PC-9 (cell line): ENCODE measurements at regions not wholly inside any gene's neighbourhood (a gene's known extent, or its start where the extent isn't known, plus 50 kb on each side); places are given as distances from the start of the nearest gene placed in this dataset.

Experiments
- BruUV-seq: library from RNA; stranded (reverse); fragments of 400-500 nt; replicated peaks from 2 replicates; lab custom pipeline; 2021; lab: Mats Ljungman, UMichigan
- CTCF ChIA-PET: fragments of 300-600 bp; sonication (Branson Sonifier 250); formaldehyde crosslinking; loops from one replicate; lab custom pipeline; 2022; ENCODE audit warnings: antibody characterized with exemption; lab: Charles Lee
- POLR2A ChIA-PET: fragments of 300-600 bp; sonication (Branson Sonifier 250); formaldehyde crosslinking; loops from one replicate; lab custom pipeline; 2022; ENCODE audit warnings: antibody characterized with exemption; ENCODE audit not compliant: unreplicated experiment; lab: Charles Lee
- DNase-seq, 2 experiments: peaks; one replicate each; pipeline versions ENCODE4 v3.0.0 to v3.0.0-alpha.2; 2015 to 2022; ENCODE audit warnings: mixed read lengths in 1 of 2
- H2AFZ ChIP-seq: fragments of 200-600 bp; sonication (generic); 2 replicates; pipeline ENCODE4 v1.8.1; 2017; ENCODE audit warnings: antibody characterized with exemption
- H3F3A ChIP-seq: fragments of 200-600 bp; sonication (generic); 2 replicates; pipeline ENCODE4 v1.8.1; 2017; ENCODE audit warnings: antibody characterized with exemption, mild to moderate bottlenecking, low read depth; ENCODE audit not compliant: insufficient read depth
- H3K27ac ChIP-seq: fragments of 200-600 bp; sonication (generic); 2 replicates; pipeline ENCODE4 v1.6.1; 2016; ENCODE audit warnings: mixed run types
- H3K27me3 ChIP-seq: fragments of 200-600 bp; sonication (generic); 2 replicates; pipeline ENCODE4 v1.6.1; 2016; ENCODE audit warnings: low read depth, mixed run types; ENCODE audit not compliant: insufficient read depth
- H3K36me3 ChIP-seq: fragments of 200-600 bp; sonication (generic); 2 replicates; pipeline ENCODE4 v1.6.1; 2016; ENCODE audit warnings: low read depth, mixed run types
- H3K4me1 ChIP-seq: fragments of 200-600 bp; sonication (generic); replicated peaks from 2 replicates; pipeline ENCODE4 v1.6.1; 2016; ENCODE audit warnings: mixed run types; ENCODE audit not compliant: insufficient read depth
- H3K4me2 ChIP-seq: fragments of 200-600 bp; sonication (generic); 2 replicates; pipeline ENCODE4 v1.6.1; 2017; ENCODE audit warnings: mixed run types
- H3K4me3 ChIP-seq: fragments of 200-600 bp; sonication (generic); 2 replicates; pipeline ENCODE4 v1.6.1; 2016; ENCODE audit warnings: mixed run types
- H3K79me2 ChIP-seq: fragments of 200-600 bp; sonication (generic); 2 replicates; pipeline ENCODE4 v1.6.1; 2017; ENCODE audit warnings: low read depth, mixed run types
- H3K9me2 ChIP-seq: fragments of 200-600 bp; sonication (generic); 2 replicates; pipeline ENCODE4 v1.8.1; 2017; ENCODE audit warnings: mild to moderate bottlenecking; ENCODE audit not compliant: insufficient read depth
- H3K9me3 ChIP-seq: fragments of 200-600 bp; sonication (generic); 2 replicates; pipeline ENCODE4 v1.8.1; 2016; ENCODE audit warnings: low read depth; ENCODE audit not compliant: insufficient read depth
- H4K20me1 ChIP-seq: fragments of 200-600 bp; sonication (generic); 2 replicates; pipeline ENCODE4 v1.8.1; 2017; ENCODE audit not compliant: insufficient read depth
- CTCF ChIP-seq: fragments of 200-600 bp; sonication (generic); conservative IDR thresholded peaks from 2 replicates; pipeline ENCODE4 v1.6.1; 2017; ENCODE audit warnings: mixed run types, antibody characterized with exemption, mild to moderate bottlenecking, moderate library complexity
- EZH2 ChIP-seq: fragments of 200-600 bp; sonication (generic); IDR thresholded peaks from 2 replicates; pipeline ENCODE4 v1.8.0; 2017; ENCODE audit warnings: antibody characterized with exemption, low read depth
- intact Hi-C: fragments of 100-400 bp; cut with micrococcal nuclease; formaldehyde crosslinking; loops from one replicate; pipeline ENCODE4 v1.10.0; 2022; ENCODE audit not compliant: unreplicated experiment

GRCh38 chr4:63049278-63049677 lies 1360.0 kb downstream of the TECRL start:
- TF ChIP-seq EZH2 (no peak), CTCF (no peak)
- Histone ChIP-seq H3K4me3 (no peak overlapping the region), H3K4me2 (no peak overlapping the region), H4K20me1 (no peaks in the 10 kb centered on the region), H2AFZ (no peak overlapping the region), H3F3A (no peaks in the 10 kb centered on the region), H3K27me3 (no peaks in the 10 kb centered on the region), H3K27ac (no peak overlapping the region), H3K79me2 (no peaks in the 10 kb centered on the region), H3K36me3 (no peaks in the 10 kb centered on the region), H3K9me2 (no peaks in the 10 kb centered on the region), H3K4me1 (no peaks in the 10 kb centered on the region), H3K9me3 (no peaks in the 10 kb centered on the region)
- BruUV-seq, result no TSS peak
- POLR2A ChIA-PET, result no interaction called here
- intact Hi-C loops, result no loop called here
- no peak for DNase-seq
- CTCF ChIA-PET, result no interaction called here

- no peak for DNase-seq
- Histone ChIP-seq H3K9me3 (no peaks in the 10 kb centered on the region), H4K20me1 (no peaks in the 10 kb centered on the region), H2AFZ (no peak overlapping the region), H3K4me3 (no peak overlapping the region), H3F3A (no peaks in the 10 kb centered on the region), H3K36me3 (no peaks in the 10 kb centered on the region), H3K4me2 (no peak overlapping the region), H3K27ac (no peak overlapping the region), H3K9me2 (no peaks in the 10 kb centered on the region), H3K4me1 (no peaks in the 10 kb centered on the region), H3K27me3 (no peaks in the 10 kb centered on the region), H3K79me2 (no peaks in the 10 kb centered on the region)
- intact Hi-C loops, result no loop called here
- TF ChIP-seq EZH2 (no peak), CTCF (no peak)
- POLR2A ChIA-PET, result no interaction called here
- CTCF ChIA-PET, result no interaction called here
- no TSS peak for BruUV-seq
Measured at GRCh38 chr4:63036159-63036866, 1372.9 kb downstream of the TECRL start.

DNA sequence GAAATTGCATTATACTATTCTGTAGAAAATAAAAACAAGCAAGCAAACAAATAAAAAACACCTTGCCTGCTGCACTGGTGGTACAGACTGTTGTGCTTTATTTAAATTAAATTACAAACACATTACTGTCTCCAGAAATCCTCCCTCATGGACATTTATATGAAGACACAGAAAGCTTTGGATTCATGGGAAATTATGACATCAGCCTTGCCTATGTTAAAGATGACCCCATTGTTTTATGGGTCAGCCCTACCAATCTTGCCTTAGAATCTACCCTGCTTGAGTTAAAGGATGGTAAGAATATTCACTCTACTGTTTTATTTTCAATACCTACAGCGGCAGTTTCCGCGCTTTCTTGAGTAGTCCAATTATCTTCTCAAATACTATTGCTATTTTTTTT lies 1379.9 kb downstream of the TECRL start:
- TF ChIP-seq CTCF (no peak), EZH2 (no peak)
- BruUV-seq, result no TSS peak
- Histone ChIP-seq H3K79me2 (no peaks in the 10 kb centered on the region), H3K4me1 (no peaks in the 10 kb centered on the region), H3K27ac (no peak overlapping the region), H3K27me3 (no peaks in the 10 kb centered on the region), H2AFZ (no peak overlapping the region), H4K20me1 (no peaks in the 10 kb centered on the region), H3K9me3 (no peaks in the 10 kb centered on the region), H3K4me2 (no peak overlapping the region), H3K9me2 (no peaks in the 10 kb centered on the region), H3F3A (no peaks in the 10 kb centered on the region), H3K4me3 (no peak overlapping the region), H3K36me3 (no peaks in the 10 kb centered on the region)
- POLR2A ChIA-PET, result no interaction called here
- CTCF ChIA-PET, result no interaction called here
- no peak for DNase-seq
- intact Hi-C loops, result no loop called here
